Endothelial cell of hepatic sinusoid (primary cell): ENCODE measurements at regions not wholly inside any gene's neighbourhood (a gene's known extent, or its start where the extent isn't known, plus 50 kb on each side); places are given as distances from the start of the nearest gene placed in this dataset.
"Not testable (repeated sequence)": the region's sequence is repeated elsewhere in the genome, so short reads cannot be mapped to it uniquely, and the experiment has no call there.

Experiments used
- in situ Hi-C: cut with HindIII; loops from 2 replicates; pipeline ENCODE4 v1.10.0; 2017; ENCODE audit warnings: low sequenced_read_pairs

DNA sequence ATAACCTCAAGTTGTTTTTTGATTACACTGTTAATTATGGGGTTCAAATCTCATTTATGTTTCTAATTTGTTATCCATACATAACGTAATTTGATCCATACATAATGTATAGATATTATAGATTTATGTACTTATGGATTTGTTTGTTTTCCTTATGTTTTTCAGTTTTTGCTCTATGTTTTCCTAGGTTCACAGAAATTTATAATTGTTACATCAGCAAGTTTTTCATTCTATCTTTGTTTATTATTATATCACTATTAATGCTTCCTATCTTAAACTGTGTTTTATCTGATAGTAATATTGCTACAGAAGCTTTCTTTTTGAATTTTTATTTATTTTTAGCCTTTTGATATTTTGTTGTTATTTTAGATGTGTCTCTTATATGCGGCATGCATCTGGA lies 194.3 kb upstream of the SOX21 start:
- in situ Hi-C loops = no loop called here

DNA sequence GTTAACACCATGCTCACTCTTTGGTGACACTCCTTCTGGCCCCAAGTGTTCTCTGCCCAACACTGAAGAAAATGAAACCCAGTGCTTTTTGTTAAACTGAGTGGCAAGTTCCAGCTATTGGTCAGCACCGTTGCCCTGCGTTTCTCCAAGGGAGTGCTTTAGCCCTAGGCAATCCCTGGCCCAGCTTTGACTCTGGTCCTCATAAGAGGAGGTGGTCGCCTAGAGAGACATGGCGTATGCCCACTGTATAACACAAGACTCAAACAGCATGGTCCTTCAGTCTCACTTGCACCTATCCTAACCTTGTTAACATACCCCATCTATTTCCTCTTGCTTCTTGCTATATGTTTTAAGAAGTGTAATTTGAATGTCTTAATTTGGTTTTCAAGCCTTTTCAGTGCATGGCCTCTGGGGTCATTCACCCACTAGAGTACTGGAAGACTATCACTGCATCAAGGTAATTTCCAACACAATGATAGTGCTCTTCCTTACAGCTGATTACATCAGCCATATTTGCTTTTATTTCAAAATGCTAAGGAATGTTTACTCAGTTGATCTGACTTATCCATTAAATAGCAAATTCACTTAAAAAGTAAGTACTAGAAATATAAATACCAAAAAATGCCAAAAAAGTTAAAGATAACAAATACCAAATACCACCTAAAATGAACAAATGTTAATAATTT lies 190.5 kb upstream of the SOX21 start:
- in situ Hi-C loops = no loop called here

DNA sequence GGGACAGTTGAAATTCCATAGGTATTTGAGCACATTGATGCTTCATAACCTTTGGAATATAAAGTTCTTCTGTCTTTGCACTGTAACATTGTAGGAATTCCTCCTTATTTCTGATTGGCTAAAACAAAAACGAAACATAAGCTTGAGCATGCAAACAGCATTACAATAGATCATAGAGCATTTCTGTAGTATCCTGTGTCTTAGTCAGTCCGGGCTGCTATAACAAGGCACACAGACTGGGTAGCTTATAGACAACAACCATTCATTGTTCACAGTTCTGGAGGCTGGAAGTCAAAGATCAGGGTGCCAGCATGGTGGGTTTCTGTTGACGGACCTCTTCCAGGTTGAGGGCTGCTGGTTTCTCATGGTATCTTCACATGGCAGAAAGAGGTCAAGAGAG lies 188.7 kb upstream of the SOX21 start:
- in situ Hi-C loops = no loop called here

DNA sequence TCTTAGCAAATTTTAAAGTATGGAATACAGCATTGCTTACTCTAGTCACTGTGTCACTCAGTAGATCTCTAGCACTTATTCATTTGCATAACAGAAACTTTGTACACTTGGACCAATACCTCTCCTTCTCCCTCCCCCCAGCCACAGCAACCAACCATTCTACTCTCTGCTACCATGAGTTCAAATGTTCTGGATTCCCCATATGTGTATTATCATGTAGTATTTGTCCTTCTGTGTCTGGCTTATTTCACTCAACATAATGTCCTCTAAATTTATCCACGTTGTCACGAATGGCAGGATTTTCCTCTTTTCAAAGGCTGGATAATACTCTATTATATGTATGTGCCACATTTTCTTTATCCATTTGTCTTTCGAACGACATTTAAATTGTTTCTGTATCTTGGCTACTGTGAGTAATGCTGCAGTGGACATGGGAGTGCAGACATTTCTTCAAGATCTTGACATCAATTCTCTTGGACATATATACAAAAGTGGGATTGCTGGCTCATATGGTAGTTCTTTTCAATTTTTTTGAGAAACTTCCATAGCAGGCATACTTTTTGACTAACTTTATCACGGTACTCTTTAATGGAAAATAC lies 184.5 kb upstream of the SOX21 start:
- in situ Hi-C loops = no loop called here

DNA sequence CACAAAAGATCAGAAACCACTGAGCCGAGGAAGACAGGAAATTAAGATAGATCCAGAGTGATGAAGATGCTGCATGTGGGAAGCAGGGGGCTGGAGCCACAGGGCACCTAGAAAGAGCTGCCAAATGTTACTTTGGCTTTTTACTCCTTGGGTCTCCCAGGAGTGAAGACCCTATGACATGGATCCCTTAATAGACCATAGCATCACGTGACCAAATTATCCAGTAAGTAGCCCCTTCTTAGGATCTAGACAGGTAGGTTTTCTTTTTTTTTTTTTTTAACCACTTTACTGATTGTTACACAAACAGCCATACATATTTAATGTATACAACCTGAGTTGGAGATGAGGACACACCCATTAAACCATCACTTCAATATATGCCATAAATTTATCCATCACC lies 183.9 kb upstream of the SOX21 start:
- in situ Hi-C loops = no loop called here

DNA sequence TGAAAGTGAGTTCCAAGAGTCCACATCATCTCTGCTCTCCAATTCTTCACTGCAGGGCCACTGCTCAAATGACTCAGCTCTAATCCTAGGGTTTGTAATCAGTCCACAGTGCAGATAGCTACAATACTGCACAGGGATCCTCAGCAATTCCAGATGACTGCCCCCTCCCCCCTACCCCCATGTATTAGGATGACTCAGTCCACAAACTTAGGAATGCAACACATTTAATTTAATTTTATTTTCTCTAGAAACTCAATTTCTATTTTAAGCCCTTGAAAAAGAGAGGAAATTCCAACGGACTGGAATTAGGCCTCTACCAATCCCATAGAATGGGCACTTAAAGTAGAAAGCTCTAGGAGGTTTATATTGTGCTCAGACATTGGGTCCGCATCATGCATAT lies 173.8 kb upstream of the SOX21 start:
- in situ Hi-C loops = no loop called here

DNA sequence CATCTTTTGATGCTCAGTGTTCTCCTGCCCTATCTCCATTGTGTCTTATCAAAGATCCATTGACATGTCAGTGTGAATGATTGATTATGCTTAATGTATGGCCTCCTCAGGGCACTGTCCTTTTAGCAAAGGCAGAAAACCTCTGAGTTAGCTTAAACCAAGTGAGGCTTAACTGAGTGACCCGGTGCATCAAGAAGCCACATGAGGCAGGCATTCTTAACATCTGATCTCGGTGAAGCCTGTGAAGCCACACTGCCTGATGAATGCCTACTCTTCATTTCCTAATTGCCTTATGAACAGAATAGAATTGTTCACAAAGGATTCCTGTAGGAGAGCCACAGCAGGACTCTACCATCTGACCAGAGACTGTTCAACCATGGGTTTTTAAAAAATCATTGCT lies 168.1 kb upstream of the SOX21 start:
- in situ Hi-C loops = no loop called here

DNA sequence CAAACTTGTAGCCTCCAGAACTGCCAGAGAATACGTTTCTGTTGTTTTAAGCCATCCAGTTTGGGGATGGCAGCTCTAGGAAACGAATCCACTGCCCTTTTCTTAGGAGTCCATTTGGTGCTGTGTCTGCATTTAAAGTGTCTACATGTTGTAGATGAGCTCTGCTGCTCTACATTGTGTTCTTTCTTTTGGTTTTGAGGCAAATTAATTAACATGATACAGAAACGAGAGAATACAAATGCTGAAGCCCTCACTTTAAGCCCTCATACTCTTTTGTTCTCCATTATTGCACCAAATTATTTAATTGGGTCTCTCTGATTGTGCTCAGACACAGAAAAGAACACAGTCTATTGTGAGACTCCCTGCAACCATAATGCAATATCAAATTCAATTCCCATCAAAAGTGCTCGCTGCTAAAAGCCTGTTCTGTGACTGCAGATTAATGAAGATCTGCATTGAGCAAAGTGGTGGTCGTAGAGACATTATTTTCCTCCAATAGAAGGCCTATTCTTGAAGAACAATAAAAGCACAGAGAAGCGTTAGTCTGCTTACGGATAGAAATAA lies 166.3 kb upstream of the SOX21 start:
- in situ Hi-C loops = no loop called here

DNA sequence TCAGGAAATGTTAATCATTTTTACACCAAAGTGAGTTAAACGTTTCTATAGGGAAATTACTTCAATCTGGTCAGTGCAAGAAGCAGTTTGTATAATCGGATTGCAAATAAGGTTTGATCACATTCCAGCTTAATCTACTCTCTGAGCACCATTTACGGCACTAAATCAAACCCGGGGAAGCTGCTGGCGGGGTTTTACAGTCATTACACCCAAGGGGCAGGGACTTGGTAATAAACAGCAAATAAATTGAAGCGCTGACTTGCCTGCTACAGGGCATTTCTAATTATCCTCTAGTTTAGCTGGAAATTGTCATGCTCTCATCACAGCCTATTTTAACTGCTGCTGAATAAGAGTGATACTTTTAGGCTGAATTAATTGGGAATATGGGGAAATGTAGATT lies 152.1 kb upstream of the SOX21 start:
- in situ Hi-C loops = no loop called here

DNA sequence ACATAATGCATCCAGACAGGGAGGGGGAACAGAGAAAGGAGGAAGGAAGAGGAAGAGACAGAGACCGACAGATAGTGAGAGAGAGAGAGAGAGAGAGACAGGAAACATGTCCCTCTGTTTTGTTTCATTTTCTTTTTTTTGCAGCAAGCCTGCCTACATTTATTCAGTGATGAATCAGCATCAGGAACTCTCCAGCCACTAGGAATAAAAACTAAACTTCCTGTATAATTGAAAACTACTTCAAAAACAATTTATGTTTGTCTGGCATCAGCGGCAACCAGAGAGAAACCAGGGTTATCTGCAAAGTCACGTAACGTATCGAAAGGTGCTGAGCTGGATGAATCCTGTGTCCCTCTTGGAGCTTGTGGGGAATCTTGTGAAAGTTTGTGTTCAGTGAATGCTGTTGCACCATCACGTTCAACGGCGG lies 148.6 kb upstream of the SOX21 start:
- in situ Hi-C loops = no loop called here

DNA sequence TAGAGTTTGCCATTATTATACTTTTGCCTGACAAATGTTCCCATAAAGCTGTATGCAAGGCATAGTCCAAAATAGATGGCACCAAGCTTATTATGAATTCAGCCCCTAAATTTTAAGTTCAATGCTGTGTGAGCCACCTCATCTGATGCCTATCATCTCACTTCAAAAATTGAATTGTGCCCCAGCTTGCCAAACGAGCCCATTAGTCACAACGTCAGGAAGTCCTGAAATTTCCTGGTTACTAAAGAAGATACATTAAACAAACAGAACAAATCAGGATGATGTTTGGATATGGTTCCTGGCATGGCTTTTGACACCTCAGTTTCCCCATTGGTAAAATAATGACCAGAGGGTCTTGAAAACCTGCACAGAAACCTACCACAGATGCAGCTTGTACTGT lies 147.5 kb upstream of the SOX21 start:
- in situ Hi-C loops = loop anchor here (5.0 kb wide), 1 partner anchor 82 kb away; no protein-coding TSS in a partner anchor

DNA sequence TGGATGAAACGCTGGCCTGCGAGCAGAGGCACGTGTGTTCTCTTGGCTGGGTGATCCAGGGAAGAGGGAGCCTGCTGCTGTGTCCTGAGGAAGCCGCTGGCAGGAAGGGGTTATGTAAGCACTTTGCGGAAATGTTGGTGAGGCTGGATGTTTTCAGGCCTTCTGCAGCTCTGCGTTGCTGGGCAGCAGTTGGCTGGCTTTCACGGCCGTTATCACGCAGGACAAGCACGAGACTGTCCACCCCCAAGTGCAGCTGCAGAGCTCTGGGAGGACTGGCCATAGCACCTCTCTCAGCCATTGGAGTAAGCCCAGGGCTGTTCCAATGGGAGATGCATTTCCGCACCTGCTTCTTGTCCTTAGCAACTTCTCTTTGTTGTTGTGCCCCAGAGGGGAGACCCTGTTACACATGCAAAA lies 146.9 kb upstream of the SOX21 start:
- in situ Hi-C loops = loop anchor here (5.0 kb wide), 1 partner anchor 83 kb away; no protein-coding TSS in a partner anchor

DNA sequence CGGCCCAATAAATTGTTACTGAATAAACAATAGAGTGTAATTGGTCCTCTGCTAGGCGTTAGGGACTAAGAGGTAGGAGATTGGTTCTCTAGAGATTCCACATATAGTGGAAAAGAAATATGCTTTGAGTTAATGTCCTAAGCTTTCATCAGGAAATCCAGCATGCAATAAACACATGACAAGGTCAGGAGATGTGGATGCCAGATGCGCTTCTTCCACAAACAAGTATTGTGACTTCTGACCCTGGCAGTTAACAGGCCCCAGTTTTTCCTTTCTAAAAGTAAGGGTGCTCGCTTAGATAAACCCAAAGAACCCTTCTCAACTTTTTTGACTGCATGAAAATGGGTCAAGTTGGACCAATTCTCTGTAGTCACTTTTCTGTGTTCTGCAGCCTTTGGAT lies 146.5 kb upstream of the SOX21 start:
- in situ Hi-C loops = loop anchor here (5.0 kb wide), 1 partner anchor 83 kb away; no protein-coding TSS in a partner anchor

DNA sequence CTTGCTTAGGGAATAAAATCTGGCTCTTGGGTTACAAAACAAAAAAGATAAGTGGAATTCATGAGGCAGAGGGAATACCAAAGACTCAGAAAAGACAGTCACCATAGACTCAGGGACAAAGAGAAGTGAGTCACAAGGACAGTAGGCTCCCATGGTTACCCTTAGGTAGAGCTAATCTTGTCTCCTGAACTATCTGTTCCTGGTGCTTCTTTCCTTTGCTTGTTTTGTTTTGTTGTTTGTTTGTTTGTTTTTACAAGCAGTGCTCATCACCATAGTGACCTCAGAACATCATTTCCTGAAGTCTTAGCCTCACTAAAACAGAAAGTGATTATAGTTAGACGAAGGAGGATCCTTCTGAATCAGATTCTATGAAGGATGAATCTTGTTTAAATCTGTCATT lies 142.3 kb upstream of the SOX21 start:
- in situ Hi-C loops = loop anchor here (5.0 kb wide), 1 partner anchor 88 kb away; no protein-coding TSS in a partner anchor

DNA sequence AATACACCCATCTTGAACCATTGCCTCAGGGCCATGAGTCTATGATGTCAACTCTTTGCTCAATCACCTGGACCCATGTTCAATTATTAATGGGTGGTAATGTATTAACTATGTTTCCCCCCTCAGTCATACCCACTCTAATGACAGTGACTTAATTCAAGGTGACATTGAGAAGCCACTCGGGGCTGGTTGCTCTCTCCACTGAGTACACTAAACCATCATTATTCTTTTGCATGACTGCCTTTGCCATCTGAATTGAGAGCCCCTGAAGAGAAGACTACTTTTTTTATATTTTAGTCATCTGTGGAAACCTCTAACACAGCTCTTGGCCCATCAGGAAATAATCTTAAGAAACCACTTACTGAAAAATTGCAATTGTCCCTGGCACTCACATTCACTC lies 139.2 kb upstream of the SOX21 start:
- in situ Hi-C loops = no loop called here

DNA sequence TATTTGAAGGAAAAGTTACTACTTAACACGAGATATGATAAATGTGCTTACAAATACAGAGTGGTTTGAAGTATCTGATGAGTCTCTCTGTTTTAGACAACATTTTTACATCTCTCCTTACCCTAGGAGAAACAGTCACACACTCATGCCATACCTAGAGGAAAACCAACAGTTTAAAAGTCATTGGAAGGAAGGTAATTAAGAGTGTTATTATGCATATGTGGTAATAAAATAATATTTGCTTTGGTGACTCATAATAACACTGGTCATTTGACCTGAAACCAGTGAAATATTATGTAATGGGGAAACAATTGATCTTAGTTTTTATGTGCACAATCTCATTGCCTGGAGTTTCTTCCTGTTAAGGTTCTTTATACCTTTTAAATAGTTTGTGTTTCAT lies 136.9 kb upstream of the SOX21 start:
- in situ Hi-C loops = no loop called here

DNA sequence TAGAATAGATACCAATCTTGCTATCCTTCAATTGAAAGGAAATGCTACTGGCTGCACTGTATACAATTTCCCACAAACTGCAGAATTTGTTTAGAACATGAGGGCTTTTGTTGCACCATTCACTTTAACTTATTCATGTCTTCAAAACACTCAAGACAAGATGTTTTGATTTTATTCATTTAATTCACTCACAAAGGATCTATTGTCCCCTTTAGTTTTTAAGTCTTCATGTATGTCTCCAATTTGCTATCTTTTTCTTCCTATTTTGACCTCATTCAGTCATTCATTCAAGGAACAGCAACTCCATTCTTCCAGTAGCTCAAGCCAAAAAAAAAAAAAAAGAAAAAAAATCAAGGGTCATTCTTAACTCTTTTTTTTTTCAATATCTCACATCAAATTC lies 130.6 kb upstream of the SOX21 start:
- in situ Hi-C loops = no loop called here

DNA sequence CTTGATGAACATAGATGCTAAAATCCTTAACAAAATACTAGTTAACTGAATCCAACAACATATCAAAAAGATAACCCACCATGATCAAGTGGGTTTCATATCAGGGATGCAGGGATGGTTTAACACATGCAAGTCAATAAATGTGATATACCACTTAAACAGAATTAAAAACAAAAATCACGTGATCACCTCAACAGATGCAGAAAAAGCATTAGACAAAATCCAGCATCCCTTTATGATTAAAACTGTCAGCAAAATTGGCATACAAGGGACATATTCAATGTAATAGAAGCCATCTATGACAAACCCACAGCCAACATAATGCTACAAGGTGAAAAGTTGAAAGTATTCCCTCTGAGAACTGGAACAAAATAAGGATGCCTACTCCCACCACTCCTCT lies 124.7 kb upstream of the SOX21 start:
- in situ Hi-C loops = not testable (repeated sequence)

DNA sequence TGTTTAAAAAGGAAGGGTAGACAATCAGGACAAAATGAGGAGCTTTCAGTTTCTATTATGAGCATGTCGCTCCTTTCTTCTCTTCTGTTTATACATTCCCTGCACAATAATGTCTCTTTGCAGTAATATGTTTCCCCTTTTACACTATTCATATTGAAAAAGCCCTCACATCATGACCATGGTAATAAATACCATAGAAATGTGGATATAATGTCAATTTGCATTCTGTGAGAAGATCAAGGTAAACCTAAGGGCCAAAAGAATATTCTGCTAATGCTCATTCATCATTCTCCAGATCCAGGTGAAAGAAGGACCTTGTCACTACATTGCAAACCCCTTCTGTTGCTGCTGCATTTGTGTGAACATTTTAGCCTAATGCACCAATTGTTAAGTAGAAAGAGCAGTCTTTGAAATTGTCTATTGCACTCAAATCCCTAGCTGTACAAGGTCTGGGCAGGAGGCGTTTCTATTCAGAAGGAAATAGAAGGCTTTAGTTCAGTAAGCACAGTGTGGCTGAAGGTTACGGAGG lies 117.6 kb upstream of the SOX21 start:
- in situ Hi-C loops = no loop called here

DNA sequence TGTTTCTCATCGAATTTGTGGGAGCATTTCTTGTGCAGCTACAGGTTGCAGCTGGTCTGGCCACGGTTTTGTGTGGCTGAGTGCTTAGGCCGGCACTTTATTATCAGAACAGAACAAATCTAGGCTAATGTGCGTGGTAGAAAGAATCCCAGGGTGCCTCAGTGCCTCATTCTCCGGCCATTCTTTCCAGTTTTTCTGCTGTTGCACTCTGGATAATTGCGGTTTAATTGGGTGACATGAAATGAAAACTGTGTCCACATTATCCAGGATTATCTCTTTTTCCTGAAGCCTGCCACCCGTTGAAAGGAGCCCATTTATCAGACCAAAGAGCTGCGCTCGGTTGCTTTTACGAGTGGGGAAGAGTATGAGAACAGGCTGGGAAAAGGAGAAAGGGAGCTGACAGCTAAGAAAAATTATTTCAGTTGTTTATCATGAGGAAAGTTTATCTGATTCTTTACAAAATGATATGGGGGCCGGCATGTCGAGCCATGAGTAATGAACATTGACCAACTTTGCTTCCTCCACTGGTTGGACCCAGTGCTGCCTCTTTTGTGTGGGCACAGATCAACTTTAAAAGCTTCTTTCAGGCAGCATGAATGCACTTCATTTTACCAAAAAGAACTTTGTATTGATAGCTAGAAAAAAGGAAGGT lies 117.0 kb upstream of the SOX21 start:
- in situ Hi-C loops = no loop called here

DNA sequence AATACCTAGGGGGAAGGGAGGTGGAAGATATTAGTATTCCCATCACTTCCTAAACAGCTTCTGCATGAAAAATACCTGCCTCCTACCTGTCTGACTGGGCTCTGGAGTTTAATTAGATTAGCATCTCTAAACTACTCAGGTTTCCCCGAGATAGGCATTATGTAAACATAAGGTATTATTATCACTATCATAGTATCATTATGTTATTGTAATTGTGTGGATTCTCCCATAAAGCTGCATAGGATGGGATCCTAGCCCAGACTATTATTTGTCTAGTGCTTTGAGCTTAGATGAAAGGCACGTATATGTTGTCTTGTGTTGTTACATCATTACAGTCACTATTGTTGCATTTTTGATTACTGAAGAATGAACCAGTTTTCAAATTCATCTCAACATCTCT lies 115.2 kb upstream of the SOX21 start:
- in situ Hi-C loops = no loop called here

DNA sequence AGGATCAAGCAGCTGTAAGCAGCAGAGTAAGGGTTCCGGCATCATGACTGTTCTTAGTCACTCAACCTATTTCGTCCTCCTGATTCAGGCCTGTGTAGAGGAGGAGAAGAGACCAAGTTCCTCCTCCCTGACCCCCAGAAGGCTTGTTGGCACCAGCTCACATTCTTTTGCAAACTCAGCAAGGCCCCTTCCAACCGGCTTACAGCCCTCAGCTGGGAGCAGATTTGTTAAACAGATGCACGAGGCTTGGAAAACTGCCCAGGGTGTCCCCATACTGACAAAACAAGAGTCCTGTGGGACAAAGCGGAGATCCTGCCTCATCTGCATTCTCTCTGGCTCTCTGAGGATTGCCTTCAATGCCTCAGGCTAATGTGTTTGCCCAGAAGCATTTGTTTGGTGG lies 113.2 kb upstream of the SOX21 start:
- in situ Hi-C loops = no loop called here
